Stimulated activated CD4-positive, alpha-beta T cell treated with anti-CD3 and anti-CD28 coated beads, Interleukin-4, amount 100 ng/mL, for 4 hours (primary cell): ENCODE measurements at regions not wholly inside any gene's neighbourhood (a gene's known extent, or its start where the extent isn't known, plus 50 kb on each side); places are given as distances from the start of the nearest gene placed in this dataset.

ENCODE experiments used
- DNase-seq, 2 experiments: peaks; one replicate each; pipeline ENCODE4 v3.0.0-alpha.2; 2020

- no peak for DNase-seq
Measured at GRCh38 chr2:13109516-13109915, 392.8 kb downstream of the TRIB2 start.

GRCh38 chr2:13110825-13111224 is 394.1 kb downstream of the TRIB2 start:
- no peak for DNase-seq

- no peak for DNase-seq
Measured at GRCh38 chr2:13113002-13113401, 396.3 kb downstream of the TRIB2 start.

GRCh38 chr2:13114391-13114790 is 397.7 kb downstream of the TRIB2 start:
- DNase-seq = no peak

- DNase-seq = no peak
Measured at GRCh38 chr2:13115643-13116042, 398.9 kb downstream of the TRIB2 start.

GRCh38 chr2:13121096-13121495 is 404.4 kb downstream of the TRIB2 start:
- no peak for DNase-seq

- no peak for DNase-seq
Measured at GRCh38 chr2:13128139-13128538, 411.4 kb downstream of the TRIB2 start.

GRCh38 chr2:13135369-13135768 is 418.6 kb downstream of the TRIB2 start:
- DNase-seq = no peak

GRCh38 chr2:13135856-13136255 is 419.1 kb downstream of the TRIB2 start:
- DNase-seq = no peak

GRCh38 chr2:13137679-13138078 is 420.9 kb downstream of the TRIB2 start:
- no peak for DNase-seq

GRCh38 chr2:13141315-13141714 is 424.6 kb downstream of the TRIB2 start:
- no peak for DNase-seq

GRCh38 chr2:13143451-13143850 is 426.7 kb downstream of the TRIB2 start:
- DNase-seq = no peak

- no peak for DNase-seq
Measured at GRCh38 chr2:13156916-13157315, 440.2 kb downstream of the TRIB2 start.

- DNase-seq = no peak
Measured at GRCh38 chr2:13158466-13158865, 441.7 kb downstream of the TRIB2 start.

- DNase-seq = no peak
Measured at GRCh38 chr2:13180729-13181128, 464.0 kb downstream of the TRIB2 start.

- no peak for DNase-seq
Measured at GRCh38 chr2:13193075-13193474, 476.3 kb downstream of the TRIB2 start.

- DNase-seq = no peak
Measured at GRCh38 chr2:13193900-13194299, 477.2 kb downstream of the TRIB2 start.

- no peak for DNase-seq
Measured at GRCh38 chr2:13195270-13195669, 478.5 kb downstream of the TRIB2 start.

GRCh38 chr2:13197248-13197647 is 480.5 kb downstream of the TRIB2 start:
- DNase-seq = no peak

- DNase-seq = no peak
Measured at GRCh38 chr2:13201924-13202323, 485.2 kb downstream of the TRIB2 start.

- no peak for DNase-seq
Measured at GRCh38 chr2:13212115-13212514, 495.4 kb downstream of the TRIB2 start.

- DNase-seq = no peak
Measured at GRCh38 chr2:13218205-13218604, 501.5 kb downstream of the TRIB2 start.

GRCh38 chr2:13227578-13227977 is 510.8 kb downstream of the TRIB2 start:
- DNase-seq = no peak

- no peak for DNase-seq
Measured at GRCh38 chr2:13230221-13230620, 513.5 kb downstream of the TRIB2 start.

GRCh38 chr2:13240061-13240460 is 523.3 kb downstream of the TRIB2 start:
- no peak for DNase-seq
